Activated T-helper 2 cell treated with anti-CD3 and anti-CD28 coated beads, Interferon-gamma antibody, Interleukin-2, Interleukin-4, amounts not matched to agents 10 μg/mL and 5 μg/mL and 100 μg/mL, durations not matched to agents 14 hours and 24 hours and 36 hours (primary cell): ENCODE measurements at regions not wholly inside any gene's neighbourhood (a gene's known extent, or its start where the extent isn't known, plus 50 kb on each side); places are given as distances from the start of the nearest gene placed in this dataset.

Experiments
- DNase-seq: peaks from one replicate; pipeline ENCODE4 v3.0.0; 2021; ENCODE audit warnings: low spot score
- H3K27ac Mint-ChIP-seq: one replicate; pipeline ENCODE4 v1.8.0; 2021; ENCODE audit warnings: mixed read lengths
- H3K27me3 Mint-ChIP-seq: one replicate; pipeline ENCODE4 v1.8.0; 2021; ENCODE audit warnings: low read depth, mixed read lengths
- H3K36me3 Mint-ChIP-seq: one replicate; pipeline ENCODE4 v1.8.0; 2021; ENCODE audit warnings: low read depth, mixed read lengths
- H3K4me1 Mint-ChIP-seq: one replicate; pipeline ENCODE4 v1.8.0; 2021; ENCODE audit warnings: low read depth, mixed read lengths
- H3K4me3 Mint-ChIP-seq: one replicate; pipeline ENCODE4 v1.8.0; 2021; ENCODE audit warnings: low read depth, mild to moderate bottlenecking, moderate library complexity, mixed read lengths
- H3K9me3 Mint-ChIP-seq: one replicate; pipeline ENCODE4 v1.8.0; 2021; ENCODE audit warnings: mixed read lengths
- intact Hi-C: fragments of 100-400 bp; cut with micrococcal nuclease; formaldehyde crosslinking; loops from one replicate; pipeline ENCODE4 v1.15.1; 2023

- H3K4me1 Mint-ChIP-seq: no peaks in the 10 kb centered on the region
- H3K27ac Mint-ChIP-seq: no peak overlapping the region
- H3K9me3 Mint-ChIP-seq: peaks cover 15% of the 10 kb centered on the region
- H3K4me3 Mint-ChIP-seq: no peak overlapping the region
- H3K27me3 Mint-ChIP-seq: no peaks in the 10 kb centered on the region
- intact Hi-C loops: no loop called here
- no peak for DNase-seq
- H3K36me3 Mint-ChIP-seq: no peaks in the 10 kb centered on the region
Measured at GRCh38 chr11:106491751-106492150, 414.3 kb downstream of the AASDHPPT start.

DNA sequence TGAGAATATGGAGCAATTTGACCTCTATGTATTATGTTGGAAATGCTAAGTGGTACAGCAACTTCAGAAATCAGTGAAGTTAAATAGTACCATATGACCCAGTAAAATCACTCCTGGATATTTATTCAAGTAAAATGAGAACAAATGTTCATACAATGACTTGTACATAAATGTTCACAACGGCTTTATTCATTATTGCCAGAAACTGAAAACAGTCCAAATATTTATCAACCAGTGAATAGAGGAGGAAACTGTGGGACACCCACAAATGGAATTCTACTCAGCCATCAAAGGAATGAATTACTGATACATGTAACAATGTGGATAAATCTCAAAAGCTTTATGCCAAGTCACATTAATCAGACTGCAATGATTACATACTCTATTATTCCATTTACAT, 416.3 kb downstream of the AASDHPPT start:
- Mint-ChIP-seq H3K4me3 (no peak overlapping the region), H3K4me1 (no peaks in the 10 kb centered on the region), H3K27me3 (no peaks in the 10 kb centered on the region), H3K27ac (no peak overlapping the region), H3K9me3 (peaks cover 19% of the 10 kb centered on the region), H3K36me3 (no peaks in the 10 kb centered on the region)
- DNase-seq: no peak
- intact Hi-C loops: no loop called here

GRCh38 chr11:106495046-106495445, 417.6 kb downstream of the AASDHPPT start:
- no peaks in the 10 kb centered on the region for H3K27me3 Mint-ChIP-seq
- intact Hi-C loops: no loop called here
- no peak overlapping the region for H3K27ac Mint-ChIP-seq
- no peak for DNase-seq
- H3K36me3 Mint-ChIP-seq: no peaks in the 10 kb centered on the region
- H3K4me3 Mint-ChIP-seq: no peak overlapping the region
- no peaks in the 10 kb centered on the region for H3K4me1 Mint-ChIP-seq
- H3K9me3 Mint-ChIP-seq: peaks cover 19% of the 10 kb centered on the region

- Mint-ChIP-seq H3K4me1 (no peaks in the 10 kb centered on the region), H3K9me3 (peaks cover 15% of the 10 kb centered on the region), H3K36me3 (no peaks in the 10 kb centered on the region), H3K27me3 (no peaks in the 10 kb centered on the region), H3K4me3 (no peak overlapping the region), H3K27ac (no peak overlapping the region)
- DNase-seq: no peak
- intact Hi-C loops: no loop called here
Measured at GRCh38 chr11:106496677-106497076, 419.2 kb downstream of the AASDHPPT start.

- no peaks in the 10 kb centered on the region for H3K36me3 Mint-ChIP-seq
- H3K27ac Mint-ChIP-seq: no peak overlapping the region
- H3K4me1 Mint-ChIP-seq: no peaks in the 10 kb centered on the region
- no peak for DNase-seq
- no peaks in the 10 kb centered on the region for H3K27me3 Mint-ChIP-seq
- no peak overlapping the region for H3K4me3 Mint-ChIP-seq
- peaks cover 18% of the 10 kb centered on the region for H3K9me3 Mint-ChIP-seq
- intact Hi-C loops: no loop called here
Measured at GRCh38 chr11:106497321-106497720, 419.9 kb downstream of the AASDHPPT start.

DNA sequence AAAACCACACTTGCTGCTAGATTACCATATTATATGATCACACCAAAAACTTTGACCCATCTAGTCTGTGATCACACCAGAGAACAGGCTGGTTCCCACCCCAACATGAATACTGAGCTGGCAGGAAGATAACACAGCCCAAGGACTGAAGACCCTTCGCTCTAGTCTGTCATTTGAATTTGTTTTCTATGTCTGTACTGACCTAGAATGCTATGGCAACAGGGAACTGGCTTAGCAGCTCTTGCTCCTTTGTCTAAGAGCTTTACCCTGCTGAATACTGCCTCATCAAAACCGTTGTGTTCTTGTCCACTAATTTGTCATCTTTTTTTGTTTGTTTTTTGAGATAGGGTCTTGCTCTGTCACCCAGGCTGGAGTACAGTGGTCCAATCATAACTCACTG, 420.4 kb downstream of the AASDHPPT start:
- H3K36me3 Mint-ChIP-seq: no peaks in the 10 kb centered on the region
- no peak for DNase-seq
- peaks cover 17% of the 10 kb centered on the region for H3K9me3 Mint-ChIP-seq
- H3K27ac Mint-ChIP-seq: no peak overlapping the region
- no peaks in the 10 kb centered on the region for H3K27me3 Mint-ChIP-seq
- no peak overlapping the region for H3K4me3 Mint-ChIP-seq
- intact Hi-C loops: no loop called here
- H3K4me1 Mint-ChIP-seq: no peaks in the 10 kb centered on the region

- Mint-ChIP-seq H3K27ac (no peak overlapping the region), H3K36me3 (no peaks in the 10 kb centered on the region), H3K9me3 (peaks cover 22% of the 10 kb centered on the region), H3K27me3 (no peaks in the 10 kb centered on the region), H3K4me3 (no peak overlapping the region), H3K4me1 (no peaks in the 10 kb centered on the region)
- no peak for DNase-seq
- intact Hi-C loops: no loop called here
Measured at GRCh38 chr11:106503901-106504300, 426.4 kb downstream of the AASDHPPT start.

- H3K9me3 Mint-ChIP-seq: peaks cover 12% of the 10 kb centered on the region
- no peak overlapping the region for H3K27ac Mint-ChIP-seq
- H3K27me3 Mint-ChIP-seq: no peaks in the 10 kb centered on the region
- H3K36me3 Mint-ChIP-seq: no peaks in the 10 kb centered on the region
- H3K4me3 Mint-ChIP-seq: no peak overlapping the region
- H3K4me1 Mint-ChIP-seq: no peaks in the 10 kb centered on the region
- no peak for DNase-seq
- intact Hi-C loops: no loop called here
Measured at GRCh38 chr11:106507645-106508306, 430.3 kb downstream of the AASDHPPT start.

DNA sequence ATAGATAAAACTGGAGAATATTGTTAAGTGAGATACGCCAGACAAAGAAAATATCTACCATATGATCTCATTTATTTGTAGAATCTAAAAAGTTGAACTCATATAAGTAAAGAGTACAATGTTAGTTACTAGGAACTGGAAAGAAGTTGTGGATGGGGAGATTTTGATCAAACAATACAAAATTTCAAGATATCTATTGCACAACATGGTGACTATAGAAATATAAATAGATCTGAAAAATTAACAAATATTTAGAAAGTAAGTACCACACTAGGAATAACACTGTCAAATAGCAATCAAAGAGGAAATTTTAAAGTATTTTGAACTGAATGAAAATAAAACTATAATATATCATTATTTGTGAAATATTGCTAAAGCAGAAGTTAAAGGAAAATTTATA, 437.2 kb downstream of the AASDHPPT start:
- no peak for DNase-seq
- Mint-ChIP-seq H3K27me3 (no peaks in the 10 kb centered on the region), H3K4me1 (no peaks in the 10 kb centered on the region), H3K27ac (no peak overlapping the region), H3K9me3 (peaks cover 15% of the 10 kb centered on the region), H3K4me3 (no peak overlapping the region), H3K36me3 (no peaks in the 10 kb centered on the region)
- intact Hi-C loops: no loop called here

GRCh38 chr11:106517426-106517825, 440.0 kb downstream of the AASDHPPT start:
- no peaks in the 10 kb centered on the region for H3K36me3 Mint-ChIP-seq
- intact Hi-C loops: no loop called here
- peaks cover 15% of the 10 kb centered on the region for H3K9me3 Mint-ChIP-seq
- no peaks in the 10 kb centered on the region for H3K4me1 Mint-ChIP-seq
- no peak for DNase-seq
- no peaks in the 10 kb centered on the region for H3K27me3 Mint-ChIP-seq
- H3K27ac Mint-ChIP-seq: no peak overlapping the region
- H3K4me3 Mint-ChIP-seq: no peak overlapping the region

DNA sequence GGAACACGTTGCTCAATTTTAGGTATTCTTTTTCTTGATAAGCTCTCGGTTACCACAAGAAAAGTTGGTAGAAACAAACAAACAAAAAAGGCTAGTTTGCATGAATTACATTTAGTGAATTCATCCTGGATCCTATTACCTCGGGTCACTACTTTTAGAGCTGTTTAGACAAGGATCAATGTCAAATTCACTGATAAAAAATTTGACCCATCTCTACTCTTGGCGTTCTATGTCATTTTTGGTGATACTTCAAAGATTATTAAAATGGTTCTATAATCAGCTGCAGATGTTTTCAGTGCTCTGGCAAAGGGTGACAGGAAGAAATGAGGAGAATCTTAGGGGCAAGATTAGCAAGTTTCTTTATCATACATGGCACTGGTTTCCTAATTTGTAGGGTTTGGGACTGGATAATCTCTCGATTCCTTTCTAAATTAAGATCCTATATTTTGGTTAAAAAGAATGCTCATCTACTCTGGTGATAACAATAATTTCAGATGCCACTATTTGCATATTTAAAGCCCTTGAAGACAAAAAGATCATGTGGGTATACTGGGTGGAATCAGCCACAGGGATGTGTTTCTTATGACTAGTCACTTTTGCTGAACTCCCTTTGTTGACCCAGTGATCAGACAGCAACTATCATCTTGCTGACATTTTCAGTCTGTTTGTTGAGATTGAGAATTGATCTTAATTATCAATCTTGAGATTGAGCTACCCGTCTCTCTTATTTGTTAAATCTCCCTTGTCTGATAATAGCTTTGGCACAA, 442.9 kb downstream of the AASDHPPT start:
- Mint-ChIP-seq H3K4me3 (no peak overlapping the region), H3K4me1 (no peaks in the 10 kb centered on the region), H3K27ac (no peak overlapping the region), H3K9me3 (peaks cover 12% of the 10 kb centered on the region), H3K36me3 (no peaks in the 10 kb centered on the region), H3K27me3 (no peaks in the 10 kb centered on the region)
- intact Hi-C loops: no loop called here
- no peak for DNase-seq

DNA sequence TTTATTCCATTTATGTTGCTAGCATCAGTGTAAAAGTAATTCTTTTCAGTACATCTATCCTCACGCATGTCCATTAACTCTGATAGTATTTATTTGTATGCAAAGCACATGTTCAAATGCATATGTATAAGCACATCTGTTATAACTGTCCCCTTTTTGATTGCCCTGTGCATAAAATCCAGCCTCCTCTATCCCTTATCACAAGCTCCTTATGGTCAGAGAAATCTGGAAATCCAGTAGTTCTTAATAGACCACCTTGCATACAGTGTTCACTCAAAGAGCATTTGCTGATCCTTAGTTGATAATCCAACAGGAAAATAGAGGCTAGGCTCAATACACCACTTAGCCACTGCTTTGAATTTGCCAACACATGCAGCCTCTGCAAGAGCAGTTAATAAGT, 443.5 kb downstream of the AASDHPPT start:
- no peak for DNase-seq
- Mint-ChIP-seq H3K4me1 (no peaks in the 10 kb centered on the region), H3K36me3 (no peaks in the 10 kb centered on the region), H3K4me3 (no peak overlapping the region), H3K27me3 (no peaks in the 10 kb centered on the region), H3K27ac (no peak overlapping the region), H3K9me3 (peaks cover 9% of the 10 kb centered on the region)
- intact Hi-C loops: no loop called here

GRCh38 chr11:106523171-106523570, 445.7 kb downstream of the AASDHPPT start:
- Mint-ChIP-seq H3K9me3 (peaks cover 17% of the 10 kb centered on the region), H3K4me3 (no peak overlapping the region), H3K4me1 (no peaks in the 10 kb centered on the region), H3K27ac (no peak overlapping the region), H3K27me3 (no peaks in the 10 kb centered on the region), H3K36me3 (no peaks in the 10 kb centered on the region)
- intact Hi-C loops: no loop called here
- DNase-seq: no peak
